ENCODE measurements at regions not wholly inside any gene's neighbourhood (a gene's known extent, or its start where the extent isn't known, plus 50 kb on each side); places are given as distances from the start of the nearest gene placed in this dataset.
"Not testable (repeated sequence)": the region's sequence is repeated elsewhere in the genome, so short reads cannot be mapped to it uniquely, and the experiment has no call there.

DNA sequence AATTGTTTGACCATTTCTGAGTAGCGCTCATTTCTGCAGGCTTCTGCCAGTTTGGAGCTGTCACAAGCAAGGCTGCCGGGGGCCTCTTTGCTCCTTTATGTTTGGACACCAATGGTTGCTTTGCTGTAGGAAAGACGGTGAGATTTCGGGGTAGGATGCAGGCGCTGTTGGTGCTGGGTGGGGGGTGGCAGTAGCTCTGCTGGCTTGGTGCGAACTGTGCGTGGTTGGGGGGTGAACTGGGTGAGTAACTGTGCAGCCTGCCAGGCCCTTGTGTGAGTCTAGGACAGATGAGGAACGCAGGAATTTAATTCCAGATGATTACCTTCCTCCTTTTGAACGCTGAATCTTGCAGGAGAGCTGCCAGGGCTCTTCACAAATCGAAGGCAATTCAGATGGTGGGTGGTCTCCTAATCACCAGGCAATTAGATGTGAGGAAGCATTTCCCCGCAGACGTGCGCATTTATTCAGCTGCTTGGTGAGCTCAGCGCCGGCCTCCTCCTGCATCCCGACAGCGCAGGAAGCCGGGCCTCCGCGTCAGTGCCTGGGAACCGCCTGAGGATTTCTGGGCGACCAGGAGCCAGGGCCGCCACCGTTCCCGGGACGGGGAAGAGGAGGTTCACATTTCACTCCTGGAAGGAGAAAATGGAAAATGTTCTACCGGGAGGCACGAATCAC lies 154.4 kb downstream of the FOXL1 start:
- no peaks in the 10 kb centered on the region for H3K4me1 ChIP-seq (ENCODE audit: insufficient read depth, low read length)
- POLR2A ChIA-PET: no interaction called here
- CTCF ChIA-PET: no interaction called here
- no peaks in the 10 kb centered on the region for H3K27me3 ChIP-seq (ENCODE audit: insufficient read depth, low read length, poor library complexity, severe bottlenecking)
- no peak overlapping the region for H3K27ac ChIP-seq (ENCODE audit: low read depth, low read length)
- Mint-ChIP-seq H3K27me3 (peaks cover 16 to 42% of the 10 kb centered on the region in 2 donors), H3K9me3 (peaks cover 0 to 3% (median 0%) of the 10 kb centered on the region in 5 donors), H3K4me1 (no peaks in the 10 kb centered on the region), H3K4me3 (no peak overlapping the region), H3K27ac (no peak overlapping the region), H3K36me3 (no peaks in the 10 kb centered on the region)
- no peak for DNase-seq
- no peaks in the 10 kb centered on the region for H3K36me3 ChIP-seq (ENCODE audit: insufficient read depth, low read length)
- H3K4me3 ChIP-seq (ENCODE audit: low read length): no peak overlapping the region
- H3K9me3 ChIP-seq (ENCODE audit: low read length): no peaks in the 10 kb centered on the region

DNA sequence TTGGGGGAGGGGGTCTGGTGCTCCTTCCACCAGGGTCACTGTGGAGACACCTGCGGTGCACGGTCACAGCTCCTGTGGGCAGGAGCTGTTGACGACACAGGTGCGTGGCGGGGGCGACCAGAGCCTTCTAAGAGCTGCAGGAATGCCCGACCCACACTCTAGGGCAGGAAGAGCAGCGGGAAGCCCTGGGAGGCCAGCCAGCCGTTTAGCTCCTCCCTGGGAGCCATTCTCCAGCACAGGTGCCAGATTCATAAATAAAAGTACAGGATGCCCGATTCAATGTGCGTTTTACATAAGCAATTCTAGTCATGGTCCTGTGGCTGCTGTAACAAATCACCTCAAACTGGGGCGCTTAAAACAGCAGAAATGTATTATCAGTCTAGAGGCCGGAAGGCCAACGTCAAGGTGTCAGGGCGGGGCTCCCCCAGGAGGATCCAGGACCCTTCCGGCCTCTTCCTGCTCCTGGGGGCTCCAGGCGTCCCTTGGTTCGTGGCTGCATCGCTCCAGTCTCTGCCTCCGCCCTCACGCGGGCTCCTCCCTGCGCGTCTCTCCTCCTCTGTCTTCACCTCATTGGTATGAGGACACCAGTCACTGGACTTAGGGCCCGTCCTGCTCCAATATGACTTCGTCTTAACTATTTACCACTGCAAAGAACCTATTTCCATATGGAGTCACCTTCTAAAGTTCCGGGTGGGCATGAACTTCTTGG lies 155.4 kb downstream of the FOXL1 start:
- POLR2A ChIA-PET: no interaction called here
- H3K27me3 Mint-ChIP-seq: peaks cover 16 to 36% of the 10 kb centered on the region in 2 donors
- no peaks in the 10 kb centered on the region for H3K9me3 ChIP-seq (ENCODE audit: low read length)
- H3K9me3 Mint-ChIP-seq: no peaks in the 10 kb centered on the region
- H3K4me1 ChIP-seq (ENCODE audit: insufficient read depth, low read length): no peaks in the 10 kb centered on the region
- H3K27ac ChIP-seq (ENCODE audit: low read depth, low read length): no peak overlapping the region
- H3K4me1 Mint-ChIP-seq: no peaks in the 10 kb centered on the region
- no peak overlapping the region for H3K4me3 ChIP-seq (ENCODE audit: low read length)
- CTCF ChIA-PET: no interaction called here
- no peaks in the 10 kb centered on the region for H3K36me3 Mint-ChIP-seq
- H3K36me3 ChIP-seq (ENCODE audit: insufficient read depth, low read length): no peaks in the 10 kb centered on the region
- no peak overlapping the region for H3K27ac Mint-ChIP-seq
- DNase-seq: no peak
- no peak overlapping the region for H3K4me3 Mint-ChIP-seq
- no peaks in the 10 kb centered on the region for H3K27me3 ChIP-seq (ENCODE audit: insufficient read depth, low read length, poor library complexity, severe bottlenecking)

DNA sequence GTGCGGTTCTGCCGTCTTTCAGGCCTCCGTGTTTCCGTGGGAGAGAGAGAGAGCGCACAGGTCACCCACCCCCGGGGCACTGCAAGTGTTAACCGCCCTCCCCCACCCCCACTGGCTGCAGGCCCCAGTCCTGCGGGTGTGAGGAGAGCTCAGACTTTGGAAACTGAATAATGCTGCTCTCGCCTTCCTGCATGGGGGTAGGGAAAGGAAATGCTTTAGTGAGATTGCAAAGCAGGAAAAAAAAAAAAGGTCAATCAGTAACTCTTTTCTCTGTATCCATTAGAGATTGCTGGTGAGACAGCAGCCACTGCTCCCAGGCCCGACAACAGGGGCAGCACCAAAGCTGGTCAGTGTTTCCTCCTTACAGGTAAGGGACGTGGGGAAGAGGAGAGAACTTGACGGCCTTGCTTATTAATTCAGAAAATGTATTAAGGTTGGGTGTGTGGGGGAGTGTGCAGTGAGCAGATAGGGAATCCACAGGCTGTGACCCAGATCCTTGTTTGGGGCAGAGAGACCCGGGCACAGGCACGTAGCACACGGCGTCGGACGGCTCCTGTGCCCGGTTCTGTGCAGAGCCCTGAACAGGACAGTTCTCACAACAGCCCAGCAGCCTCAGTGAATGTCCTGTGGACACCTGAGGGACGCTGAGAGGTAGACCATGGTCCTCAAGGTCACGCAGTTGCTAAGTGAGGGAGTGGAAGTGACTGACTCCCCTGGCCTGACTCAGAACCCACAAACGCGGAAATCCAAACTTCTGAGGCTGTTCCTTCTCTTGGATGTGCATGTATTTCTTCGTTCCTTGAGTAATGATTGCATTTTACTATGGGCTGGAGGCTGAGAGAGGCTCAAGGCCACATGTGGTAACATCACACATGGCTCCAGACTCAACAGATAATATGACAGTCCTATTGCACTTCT lies 156.5 kb downstream of the FOXL1 start:
- Mint-ChIP-seq H3K4me3 (no peak overlapping the region), H3K27ac (no peak overlapping the region), H3K4me1 (peaks cover 0 to under 1% (median under 1%) of the 10 kb centered on the region in 3 donors), H3K27me3 (peaks cover 19 to 45% of the 10 kb centered on the region in 2 donors), H3K9me3 (no peaks in the 10 kb centered on the region), H3K36me3 (peaks cover 0 to under 1% (median 0%) of the 10 kb centered on the region in 3 donors)
- Histone ChIP-seq H3K27ac (ENCODE audit: low read depth, low read length) (no peak overlapping the region), H3K27me3 (ENCODE audit: insufficient read depth, low read length, poor library complexity, severe bottlenecking) (no peaks in the 10 kb centered on the region), H3K36me3 (ENCODE audit: insufficient read depth, low read length) (no peaks in the 10 kb centered on the region), H3K4me3 (ENCODE audit: low read length) (no peak overlapping the region), H3K9me3 (ENCODE audit: low read length) (no peaks in the 10 kb centered on the region), H3K4me1 (ENCODE audit: insufficient read depth, low read length) (no peaks in the 10 kb centered on the region)
- POLR2A ChIA-PET: no interaction called here
- CTCF ChIA-PET: no interaction called here
- no peak for DNase-seq

DNA sequence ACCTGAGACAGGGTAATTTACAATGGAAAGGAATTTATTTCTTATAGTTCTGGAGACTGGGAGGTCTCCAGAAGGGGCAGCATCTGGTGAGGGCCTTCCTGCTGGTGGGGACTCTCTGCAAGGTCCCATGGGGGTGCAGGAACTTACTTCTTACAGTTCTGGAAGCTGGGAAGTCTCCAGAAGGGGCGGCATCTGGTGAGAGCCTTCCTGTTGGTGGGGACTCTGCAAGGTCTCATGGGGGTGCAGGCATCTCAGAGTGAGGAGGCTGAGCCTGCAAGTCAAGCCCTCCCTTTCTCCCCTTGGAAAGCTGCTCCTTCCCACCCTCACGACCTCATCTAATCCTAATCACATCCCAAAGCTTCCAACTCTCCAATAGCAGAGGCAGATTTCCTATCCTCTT lies 157.4 kb downstream of the FOXL1 start:
- H3K4me3 ChIP-seq (ENCODE audit: low read length): no peak overlapping the region
- H3K4me1 ChIP-seq (ENCODE audit: insufficient read depth, low read length): no peaks in the 10 kb centered on the region
- no peaks in the 10 kb centered on the region for H3K36me3 ChIP-seq (ENCODE audit: insufficient read depth, low read length)
- CTCF ChIA-PET: no interaction called here
- no peak for DNase-seq
- Mint-ChIP-seq H3K27ac (no peak overlapping the region), H3K36me3 (peaks cover 0 to 3% (median 0%) of the 10 kb centered on the region in 3 donors), H3K27me3 (peaks cover 24 to 47% of the 10 kb centered on the region in 2 donors), H3K4me1 (peaks cover 3 to 5% (median 5%) of the 10 kb centered on the region in 3 donors), H3K9me3 (no peaks in the 10 kb centered on the region), H3K4me3 (no peak overlapping the region)
- no peak overlapping the region for H3K27ac ChIP-seq (ENCODE audit: low read depth, low read length)
- no peaks in the 10 kb centered on the region for H3K9me3 ChIP-seq (ENCODE audit: low read length)
- POLR2A ChIA-PET: no interaction called here
- no peaks in the 10 kb centered on the region for H3K27me3 ChIP-seq (ENCODE audit: insufficient read depth, low read length, poor library complexity, severe bottlenecking)

DNA sequence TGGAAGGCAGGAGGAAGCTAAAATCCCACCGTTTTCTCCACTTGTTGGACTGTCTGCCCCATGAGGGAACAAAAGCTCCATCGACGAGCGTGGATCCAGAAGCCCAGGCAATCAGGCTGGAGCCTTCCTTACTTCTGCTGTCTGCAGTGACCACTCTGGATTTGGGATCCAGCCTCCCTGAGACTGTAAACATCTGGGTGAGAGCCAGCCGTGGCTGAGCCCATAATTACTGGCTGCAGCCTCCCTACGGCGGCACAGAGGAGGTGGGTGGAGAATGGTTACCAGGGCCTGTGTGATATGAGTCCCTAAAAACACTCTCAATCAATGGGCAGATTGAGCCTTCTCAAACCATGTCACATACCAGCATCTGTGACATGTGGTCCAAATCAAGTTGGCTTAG lies 158.2 kb downstream of the FOXL1 start:
- H3K27ac ChIP-seq (ENCODE audit: low read depth, low read length): no peak overlapping the region
- no peaks in the 10 kb centered on the region for H3K9me3 ChIP-seq (ENCODE audit: low read length)
- H3K4me1 ChIP-seq (ENCODE audit: insufficient read depth, low read length): peaks cover 4% of the 10 kb centered on the region
- no peaks in the 10 kb centered on the region for H3K36me3 ChIP-seq (ENCODE audit: insufficient read depth, low read length)
- peaks cover 7 to 13% (median 12%) of the 10 kb centered on the region in 3 donors for H3K4me1 Mint-ChIP-seq
- H3K36me3 Mint-ChIP-seq: peaks cover 0 to 3% (median 0%) of the 10 kb centered on the region in 3 donors
- no peak for DNase-seq
- H3K4me3 ChIP-seq (ENCODE audit: low read length): no peak overlapping the region
- ChIA-PET POLR2A (no interaction called here), CTCF (no interaction called here)
- no peak overlapping the region for H3K4me3 Mint-ChIP-seq
- no peak overlapping the region for H3K27ac Mint-ChIP-seq
- peaks cover 4% of the 10 kb centered on the region for H3K27me3 ChIP-seq (ENCODE audit: insufficient read depth, low read length, poor library complexity, severe bottlenecking)
- H3K27me3 Mint-ChIP-seq: peaks cover 24 to 49% of the 10 kb centered on the region in 2 donors
- H3K9me3 Mint-ChIP-seq: no peaks in the 10 kb centered on the region

DNA sequence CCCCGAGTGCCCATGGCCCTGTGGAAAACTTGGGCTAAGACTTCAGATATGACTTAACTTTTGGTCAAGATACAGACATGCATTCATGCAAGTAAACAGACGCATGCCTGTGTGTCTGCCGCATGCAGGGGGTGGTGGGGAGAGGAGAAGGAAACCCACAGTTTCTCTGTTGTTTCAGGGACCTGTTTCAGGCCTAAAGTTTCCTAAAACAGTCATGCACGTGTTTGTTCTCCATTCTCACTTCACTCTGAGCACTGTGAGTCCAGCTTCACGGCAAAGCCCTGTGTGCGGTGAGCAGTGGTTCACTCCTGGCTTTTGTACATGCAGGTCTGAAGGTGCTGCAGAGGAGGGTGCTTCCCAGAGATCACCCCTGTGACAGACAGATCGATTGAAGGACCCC lies 158.7 kb downstream of the FOXL1 start:
- DNase-seq: no peak
- Mint-ChIP-seq H3K4me3 (no peak overlapping the region), H3K36me3 (peaks cover 0 to 3% (median 0%) of the 10 kb centered on the region in 3 donors), H3K4me1 (peaks cover 7 to 16% (median 12%) of the 10 kb centered on the region in 3 donors), H3K27me3 (peaks cover 24 to 50% of the 10 kb centered on the region in 2 donors), H3K9me3 (no peaks in the 10 kb centered on the region), H3K27ac (no peak overlapping the region)
- no peaks in the 10 kb centered on the region for H3K36me3 ChIP-seq (ENCODE audit: insufficient read depth, low read length)
- H3K27me3 ChIP-seq (ENCODE audit: insufficient read depth, low read length, poor library complexity, severe bottlenecking): peaks cover 6% of the 10 kb centered on the region
- H3K4me1 ChIP-seq (ENCODE audit: insufficient read depth, low read length): peaks cover 4% of the 10 kb centered on the region
- ChIA-PET POLR2A (no interaction called here), CTCF (no interaction called here)
- no peak overlapping the region for H3K27ac ChIP-seq (ENCODE audit: low read depth, low read length)
- H3K9me3 ChIP-seq (ENCODE audit: low read length): no peaks in the 10 kb centered on the region
- H3K4me3 ChIP-seq (ENCODE audit: low read length): no peak overlapping the region

DNA sequence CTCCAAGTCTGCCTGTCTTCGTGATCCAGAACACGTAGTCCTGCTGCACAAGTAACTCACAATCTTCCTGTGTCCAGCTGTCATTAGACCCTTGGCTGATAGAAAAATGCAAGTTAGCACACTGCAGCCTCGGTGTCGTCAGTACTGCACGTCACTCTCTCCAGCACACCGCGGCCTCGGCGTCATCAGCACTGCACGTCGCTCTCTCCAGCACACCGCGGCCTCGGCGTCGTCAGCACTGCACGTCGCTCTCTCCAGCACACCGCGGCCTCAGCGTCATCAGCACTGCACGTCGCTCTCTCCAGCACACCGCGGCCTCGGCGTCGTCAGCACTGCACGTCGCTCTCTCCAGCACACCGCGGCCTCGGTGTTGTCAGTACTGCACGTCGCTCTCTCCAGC lies 160.0 kb downstream of the FOXL1 start:
- POLR2A ChIA-PET, H3K4me3 Mint-ChIP-seq: not testable (repeated sequence)
- H3K27me3 Mint-ChIP-seq: peaks cover 30 to 44% of the 10 kb centered on the region in 2 donors

DNA sequence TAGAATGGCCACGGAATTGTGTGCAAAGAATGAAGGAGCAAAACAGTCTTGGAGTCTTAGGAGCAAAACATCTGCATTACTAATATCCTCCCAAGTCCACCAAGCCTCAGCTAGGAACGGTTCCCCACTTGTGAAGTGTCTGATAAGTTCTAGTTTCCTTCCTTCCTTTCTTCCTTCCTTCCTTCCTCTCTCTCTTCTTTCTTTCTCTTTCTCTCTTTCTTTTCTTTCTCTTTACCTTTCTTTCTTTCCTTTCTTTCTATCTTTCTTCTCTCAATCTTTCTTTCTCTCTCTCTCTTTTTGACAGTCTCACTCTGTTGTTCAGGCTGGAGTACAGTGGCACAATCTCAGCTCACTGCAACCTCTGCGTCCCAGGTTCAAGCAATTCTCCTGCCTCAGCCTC lies 160.8 kb downstream of the FOXL1 start:
- Mint-ChIP-seq H3K27me3 (peaks cover 27 to 36% of the 10 kb centered on the region in 2 donors), H3K4me1 (peaks cover 7 to 16% (median 12%) of the 10 kb centered on the region in 3 donors), H3K27ac (no peak overlapping the region), H3K9me3 (no peaks in the 10 kb centered on the region), H3K36me3 (peaks cover 0 to 3% (median 0%) of the 10 kb centered on the region in 3 donors), H3K4me3 (no peak overlapping the region)
- DNase-seq: no peak
- ChIA-PET POLR2A (no interaction called here), CTCF (no interaction called here)
- H3K9me3 ChIP-seq (ENCODE audit: low read length): no peaks in the 10 kb centered on the region
- peaks cover 4% of the 10 kb centered on the region for H3K4me1 ChIP-seq (ENCODE audit: insufficient read depth, low read length)
- H3K36me3 ChIP-seq (ENCODE audit: insufficient read depth, low read length): no peaks in the 10 kb centered on the region
- peaks cover 6% of the 10 kb centered on the region for H3K27me3 ChIP-seq (ENCODE audit: insufficient read depth, low read length, poor library complexity, severe bottlenecking)
- no peak overlapping the region for H3K27ac ChIP-seq (ENCODE audit: low read depth, low read length)
- H3K4me3 ChIP-seq (ENCODE audit: low read length): no peak overlapping the region

More for the DNA sequence above, 160.0 kb downstream of the FOXL1 start:
- H3K9me3 ChIP-seq (ENCODE audit: low read length); H3K9me3 Mint-ChIP-seq; H3K4me3 ChIP-seq (ENCODE audit: low read length); H3K27me3 ChIP-seq (ENCODE audit: insufficient read depth, low read length, poor library complexity, severe bottlenecking); H3K4me1 ChIP-seq (ENCODE audit: insufficient read depth, low read length); DNase-seq; H3K36me3 Mint-ChIP-seq; CTCF ChIA-PET; H3K27ac Mint-ChIP-seq; H3K36me3 ChIP-seq (ENCODE audit: insufficient read depth, low read length); H3K27ac ChIP-seq (ENCODE audit: low read depth, low read length): not testable (repeated sequence)
- H3K4me1 Mint-ChIP-seq: peaks cover 7 to 16% (median 12%) of the 10 kb centered on the region in 3 donors
